ENCODE measurements at regions not wholly inside any gene's neighbourhood (a gene's known extent, or its start where the extent isn't known, plus 50 kb on each side); places are given as distances from the start of the nearest gene placed in this dataset.
A peak's percentile ranks its signal among the peaks of the same experiment; 100 is the strongest.
"Not testable (repeated sequence)": the region's sequence is repeated elsewhere in the genome, so short reads cannot be mapped to it uniquely, and the experiment has no call there.

GRCh38 chr3:194869482-194870169, 183.9 kb downstream of the FAM43A start:
- DNase-seq: no peak

- DNase-seq: no peak
Measured at GRCh38 chr3:194870394-194871110, 184.9 kb downstream of the FAM43A start.

- no peak for DNase-seq
Measured at GRCh38 chr3:194871143-194871863, 185.6 kb downstream of the FAM43A start.

GRCh38 chr3:194871864-194872668, 186.4 kb downstream of the FAM43A start:
- DNase-seq: no peak

- no peak for DNase-seq
Measured at GRCh38 chr3:194872669-194872977, 186.9 kb downstream of the FAM43A start.

GRCh38 chr3:194873474-194873873, 187.8 kb downstream of the FAM43A start:
- not testable (repeated sequence) for DNase-seq

- no peak for DNase-seq
Measured at GRCh38 chr3:194874206-194874605, 188.5 kb downstream of the FAM43A start.

- DNase-seq: no peak
Measured at GRCh38 chr3:194874783-194875182, 189.1 kb downstream of the FAM43A start.

- no peak for DNase-seq
Measured at GRCh38 chr3:194875581-194876402, 190.1 kb downstream of the FAM43A start.

- no peak for DNase-seq
Measured at GRCh38 chr3:194876403-194877095, 190.9 kb downstream of the FAM43A start.

- DNase-seq: no peak
Measured at GRCh38 chr3:194877291-194878119, 191.8 kb downstream of the FAM43A start.

GRCh38 chr3:194879126-194879877, 193.6 kb downstream of the FAM43A start:
- DNase-seq: peak in 1 of 6 experiments; percentile 1

- DNase-seq: no peak
Measured at GRCh38 chr3:194879991-194880939, 194.6 kb downstream of the FAM43A start.

- DNase-seq: no peak
Measured at GRCh38 chr3:194880940-194881925, 195.6 kb downstream of the FAM43A start.

GRCh38 chr3:194884649-194885315, 199.1 kb downstream of the FAM43A start:
- DNase-seq: no peak

GRCh38 chr3:194885766-194886165, 200.1 kb downstream of the FAM43A start:
- no peak for DNase-seq

- no peak for DNase-seq
Measured at GRCh38 chr3:194886836-194887235, 201.2 kb downstream of the FAM43A start.
